Effector memory CD8-positive, alpha-beta T cell (primary cell): ENCODE measurements at regions not wholly inside any gene's neighbourhood (a gene's known extent, or its start where the extent isn't known, plus 50 kb on each side); places are given as distances from the start of the nearest gene placed in this dataset.

Source experiments
- ATAC-seq: fragments of 150-1000 bp; cut with Tn5 transposase; replicated peaks from 2 replicates; pipeline ENCODE4 v1.10.0; 2021; ENCODE audit warnings: mild to moderate bottlenecking, moderate library complexity
- DNase-seq, 3 experiments: peaks; one replicate each; pipeline ENCODE4 v3.0.0; 2021
- H3K27ac Mint-ChIP-seq, 2 donors: one replicate each; pipeline ENCODE4 v1.8.0; 2022; ENCODE audit warnings: mild to moderate bottlenecking in 2 of 2, mixed read lengths in 2 of 2, moderate library complexity in 2 of 2
- H3K27me3 Mint-ChIP-seq, 2 donors: one replicate each; pipeline ENCODE4 v1.8.0; 2022; ENCODE audit warnings: mixed read lengths in 2 of 2
- H3K36me3 Mint-ChIP-seq: one replicate; pipeline ENCODE4 v1.8.0; 2022; ENCODE audit warnings: mild to moderate bottlenecking, moderate library complexity, mixed read lengths; ENCODE audit not compliant: insufficient read depth
- H3K4me1 Mint-ChIP-seq, 2 donors: one replicate each; pipeline ENCODE4 v1.8.0; 2022; ENCODE audit warnings: low read depth in 2 of 2, mixed read lengths in 2 of 2
- H3K4me3 Mint-ChIP-seq, 2 donors: one replicate each; pipeline ENCODE4 v1.8.0; 2022; ENCODE audit warnings: mild to moderate bottlenecking in 2 of 2, mixed read lengths in 2 of 2, moderate library complexity in 2 of 2
- H3K9me3 Mint-ChIP-seq, 2 donors: one replicate each; pipeline ENCODE4 v1.8.0; 2022; ENCODE audit warnings: mixed read lengths in 2 of 2

GRCh38 chr6:170163405-170164170 is 127.3 kb downstream of the DLL1 start:
- Mint-ChIP-seq H3K4me3 (no peak overlapping the region), H3K9me3 (no peaks in the 10 kb centered on the region), H3K27me3 (peaks cover 16 to 31% of the 10 kb centered on the region in 2 donors), H3K27ac (peak overlapping the region in 1 of 2 donors; percentile 21), H3K4me1 (peaks cover 9 to 13% of the 10 kb centered on the region in 2 donors), H3K36me3 (no peaks in the 10 kb centered on the region)
- no peak for DNase-seq
- no peak for ATAC-seq

- ATAC-seq (no peak), DNase-seq (no peak)
- no peaks in the 10 kb centered on the region for H3K36me3 Mint-ChIP-seq
- H3K4me1 Mint-ChIP-seq, result peaks cover 9 to 13% of the 10 kb centered on the region in 2 donors
- peaks cover 9 to 26% of the 10 kb centered on the region in 2 donors for H3K27me3 Mint-ChIP-seq
- peak overlapping the region; percentile 39 to 62 for H3K27ac Mint-ChIP-seq
- H3K4me3 Mint-ChIP-seq, result peak overlapping the region; percentile 8 to 65
- H3K9me3 Mint-ChIP-seq, result no peaks in the 10 kb centered on the region
These were observed 128.0 kb downstream of the DLL1 start for GRCh38 chr6:170162775-170163404.

- Mint-ChIP-seq H3K36me3 (no peaks in the 10 kb centered on the region), H3K27ac (peak overlapping the region; percentile 39 to 62), H3K4me3 (peak overlapping the region in 1 of 2 donors; percentile 65), H3K9me3 (no peaks in the 10 kb centered on the region), H3K27me3 (peaks cover 9 to 32% of the 10 kb centered on the region in 2 donors), H3K4me1 (peaks cover 9 to 13% of the 10 kb centered on the region in 2 donors)
- ATAC-seq (no peak), DNase-seq (no peak)
These were observed 128.7 kb downstream of the DLL1 start for GRCh38 chr6:170162011-170162774.

- H3K27ac Mint-ChIP-seq, result no peak overlapping the region
- H3K36me3 Mint-ChIP-seq, result no peaks in the 10 kb centered on the region
- H3K27me3 Mint-ChIP-seq, result peaks cover 8 to 30% of the 10 kb centered on the region in 2 donors
- H3K4me3 Mint-ChIP-seq, result no peak overlapping the region
- H3K4me1 Mint-ChIP-seq, result peaks cover 9 to 13% of the 10 kb centered on the region in 2 donors
- no peak for DNase-seq
- no peaks in the 10 kb centered on the region for H3K9me3 Mint-ChIP-seq
- no peak for ATAC-seq
These were observed 130.0 kb downstream of the DLL1 start for GRCh38 chr6:170160628-170161611.

GRCh38 chr6:170160031-170160627 is 130.7 kb downstream of the DLL1 start:
- DNase-seq, result peak in 1 of 3 experiments; percentile 45
- H3K9me3 Mint-ChIP-seq, result no peaks in the 10 kb centered on the region
- H3K27ac Mint-ChIP-seq, result no peak overlapping the region
- no peak for ATAC-seq
- H3K4me3 Mint-ChIP-seq, result no peak overlapping the region
- peaks cover under 1 to 22% of the 10 kb centered on the region in 2 donors for H3K27me3 Mint-ChIP-seq
- peaks cover 4 to 13% of the 10 kb centered on the region in 2 donors for H3K4me1 Mint-ChIP-seq
- H3K36me3 Mint-ChIP-seq, result no peaks in the 10 kb centered on the region

- no peak overlapping the region for H3K4me3 Mint-ChIP-seq
- no peak for DNase-seq
- H3K9me3 Mint-ChIP-seq, result no peaks in the 10 kb centered on the region
These were observed 131.6 kb downstream of the DLL1 start for GRCh38 chr6:170159022-170159965.

GRCh38 chr6:170158296-170159021 is 132.4 kb downstream of the DLL1 start:
- Mint-ChIP-seq H3K4me1 (peaks cover 4 to 9% of the 10 kb centered on the region in 2 donors), H3K27ac (no peak overlapping the region), H3K36me3 (no peaks in the 10 kb centered on the region), H3K27me3 (peaks cover 0 to 8% of the 10 kb centered on the region in 2 donors), H3K4me3 (no peak overlapping the region), H3K9me3 (no peaks in the 10 kb centered on the region)
- no peak for ATAC-seq
- DNase-seq, result no peak

More at GRCh38 chr6:170159022-170159965, 131.6 kb downstream of the DLL1 start:
- no peak for ATAC-seq
- H3K36me3 Mint-ChIP-seq, result no peaks in the 10 kb centered on the region
- H3K27me3 Mint-ChIP-seq, result peaks cover 0 to 15% of the 10 kb centered on the region in 2 donors
- H3K27ac Mint-ChIP-seq, result no peak overlapping the region
- H3K4me1 Mint-ChIP-seq, result peaks cover 4 to 13% of the 10 kb centered on the region in 2 donors

GRCh38 chr6:170157567-170158218 is 133.2 kb downstream of the DLL1 start:
- H3K4me3 Mint-ChIP-seq, result no peak overlapping the region

GRCh38 chr6:170156448-170157375 is 134.2 kb downstream of the DLL1 start:
- ATAC-seq, result no peak
- Mint-ChIP-seq H3K9me3 (no peaks in the 10 kb centered on the region), H3K27me3 (peaks cover 0 to 18% of the 10 kb centered on the region in 2 donors), H3K4me1 (peaks cover 0 to 7% of the 10 kb centered on the region in 2 donors), H3K36me3 (no peaks in the 10 kb centered on the region), H3K4me3 (no peak overlapping the region), H3K27ac (no peak overlapping the region)
- DNase-seq, result no peak

More at GRCh38 chr6:170157567-170158218, 133.2 kb downstream of the DLL1 start:
- Mint-ChIP-seq H3K27me3 (peaks cover 0 to 8% of the 10 kb centered on the region in 2 donors), H3K27ac (no peak overlapping the region), H3K4me1 (peaks cover 0 to 6% of the 10 kb centered on the region in 2 donors), H3K9me3 (no peaks in the 10 kb centered on the region), H3K36me3 (no peaks in the 10 kb centered on the region)
- DNase-seq (no peak), ATAC-seq (no peak)
